Endometrium (tissue), 2 donors: ENCODE measurements at regions not wholly inside any gene's neighbourhood (a gene's known extent, or its start where the extent isn't known, plus 50 kb on each side); places are given as distances from the start of the nearest gene placed in this dataset.

Source experiments
- FAIRE-seq: peaks from 2 replicates; lab custom pipeline; 2012; peaks lifted over from hg19 to GRCh38; lab: Jason Lieb, UNC
- donor health status: control.
- donor health status: control.

DNA sequence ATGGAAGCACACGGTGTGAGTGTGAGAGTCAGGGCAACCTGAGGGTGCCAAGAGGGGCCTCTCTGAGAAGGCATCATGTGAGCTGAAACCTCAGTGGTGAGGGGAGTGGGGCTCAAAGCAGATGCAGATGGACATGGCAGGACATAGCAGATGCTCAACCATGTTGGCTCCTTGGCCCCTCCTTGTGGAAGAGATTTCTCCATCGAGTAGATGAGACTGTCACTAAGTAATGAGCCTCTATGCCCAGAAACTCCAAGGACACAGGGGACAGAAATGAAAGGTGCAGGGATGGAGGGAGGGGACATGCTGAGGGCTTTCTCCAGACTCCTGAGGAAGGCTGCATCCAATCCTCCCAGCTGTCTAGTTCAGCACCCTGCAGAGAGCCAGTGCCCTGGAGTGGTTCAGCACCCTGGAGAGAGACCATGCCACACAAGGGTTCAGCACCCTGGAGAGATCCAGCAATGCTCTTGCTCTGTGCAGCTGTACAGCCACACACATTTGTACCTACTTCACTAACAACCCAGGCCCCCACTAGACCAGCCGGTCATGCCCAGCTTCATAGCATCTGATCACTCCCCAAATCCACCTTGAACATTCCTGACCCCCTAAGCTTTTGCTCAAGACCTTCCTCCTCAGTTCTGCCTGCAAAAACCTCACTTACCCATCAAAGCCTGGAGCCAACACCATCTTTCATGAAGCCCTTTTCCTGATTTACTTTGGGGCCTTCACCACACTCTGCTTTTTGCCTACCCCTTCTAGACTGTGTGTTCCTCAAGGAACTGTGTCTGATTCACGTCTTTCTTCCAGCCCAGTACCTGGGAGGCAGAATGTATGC is 252.0 kb downstream of the CTTN start:
- FAIRE-seq, result no peak

DNA sequence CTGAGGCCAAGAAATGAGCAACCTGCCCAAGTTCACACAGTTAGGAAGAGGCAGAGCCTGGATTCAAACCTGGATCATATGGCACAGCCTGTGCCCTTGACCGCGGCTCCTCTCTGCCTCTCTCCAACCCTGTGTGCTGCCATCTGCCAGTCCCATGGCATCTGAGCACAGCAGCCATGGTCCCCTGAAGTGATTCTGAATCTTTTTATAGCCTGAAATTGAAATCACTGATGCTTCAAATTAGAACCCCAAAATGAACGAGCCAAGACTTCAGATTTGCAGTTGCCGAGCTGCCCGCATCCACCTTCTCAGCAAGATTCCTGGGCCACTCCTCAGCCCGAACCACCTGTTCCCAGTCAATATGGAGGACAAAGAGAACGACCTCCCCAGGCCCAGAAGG is 252.7 kb downstream of the CTTN start:
- no peak for FAIRE-seq

DNA sequence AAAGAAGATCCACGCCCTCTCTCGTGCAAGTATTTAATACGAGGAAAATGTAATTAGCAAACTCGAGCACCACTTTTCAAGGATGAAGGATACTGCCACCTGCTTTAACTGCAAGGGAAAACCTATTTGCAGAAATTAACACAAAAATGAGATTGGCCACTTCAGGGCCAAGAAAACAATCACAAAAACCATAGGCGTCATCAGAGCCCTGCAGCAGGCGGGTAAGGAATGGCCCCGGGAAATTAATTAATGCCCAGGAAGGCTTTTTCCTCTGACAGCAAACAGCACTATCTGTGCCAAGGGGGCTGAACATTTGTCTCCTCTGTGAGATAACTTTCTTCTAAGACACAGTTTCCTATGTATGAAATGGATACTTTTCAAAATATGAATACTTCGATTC is 255.7 kb downstream of the CTTN start:
- no peak for FAIRE-seq

DNA sequence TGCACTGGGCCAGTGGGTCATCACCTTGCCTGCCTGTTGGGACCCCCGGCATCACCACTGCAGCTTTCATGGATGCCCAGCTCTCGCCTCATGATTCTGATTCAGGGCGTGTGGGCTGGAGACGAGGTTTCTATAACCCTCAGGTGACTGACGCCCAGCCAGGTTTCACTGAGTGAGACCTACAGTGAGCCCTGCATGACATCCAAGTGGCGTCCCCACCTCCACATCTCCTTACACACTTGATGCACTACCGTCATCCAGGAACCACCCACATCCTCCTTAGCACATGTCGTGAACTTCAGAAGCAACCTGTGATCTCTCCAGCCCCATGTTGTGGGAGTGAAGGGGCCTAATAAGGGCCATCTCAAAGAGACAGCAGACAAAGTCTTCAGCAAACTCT is 257.5 kb downstream of the CTTN start:
- FAIRE-seq, result no peak

DNA sequence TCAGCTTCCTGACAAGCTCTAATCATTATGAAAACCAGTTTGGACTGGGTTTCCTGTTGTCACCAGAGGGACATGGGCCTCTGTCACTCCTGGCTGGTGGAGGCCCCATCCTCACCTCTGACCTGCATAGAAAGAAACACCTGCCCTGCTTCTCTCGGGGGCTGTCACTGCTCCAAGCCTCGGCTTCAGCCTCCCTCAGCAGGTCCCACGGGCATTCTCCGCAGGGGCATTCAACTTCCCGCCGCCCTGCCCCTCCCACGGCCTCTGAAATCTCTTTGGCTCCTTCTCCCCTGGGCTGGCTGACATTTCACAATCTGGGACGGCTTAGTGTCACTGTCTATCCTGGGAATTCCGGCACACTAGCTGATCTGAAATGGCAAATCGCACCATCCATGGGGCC is 257.9 kb downstream of the CTTN start:
- FAIRE-seq, result no peak

DNA sequence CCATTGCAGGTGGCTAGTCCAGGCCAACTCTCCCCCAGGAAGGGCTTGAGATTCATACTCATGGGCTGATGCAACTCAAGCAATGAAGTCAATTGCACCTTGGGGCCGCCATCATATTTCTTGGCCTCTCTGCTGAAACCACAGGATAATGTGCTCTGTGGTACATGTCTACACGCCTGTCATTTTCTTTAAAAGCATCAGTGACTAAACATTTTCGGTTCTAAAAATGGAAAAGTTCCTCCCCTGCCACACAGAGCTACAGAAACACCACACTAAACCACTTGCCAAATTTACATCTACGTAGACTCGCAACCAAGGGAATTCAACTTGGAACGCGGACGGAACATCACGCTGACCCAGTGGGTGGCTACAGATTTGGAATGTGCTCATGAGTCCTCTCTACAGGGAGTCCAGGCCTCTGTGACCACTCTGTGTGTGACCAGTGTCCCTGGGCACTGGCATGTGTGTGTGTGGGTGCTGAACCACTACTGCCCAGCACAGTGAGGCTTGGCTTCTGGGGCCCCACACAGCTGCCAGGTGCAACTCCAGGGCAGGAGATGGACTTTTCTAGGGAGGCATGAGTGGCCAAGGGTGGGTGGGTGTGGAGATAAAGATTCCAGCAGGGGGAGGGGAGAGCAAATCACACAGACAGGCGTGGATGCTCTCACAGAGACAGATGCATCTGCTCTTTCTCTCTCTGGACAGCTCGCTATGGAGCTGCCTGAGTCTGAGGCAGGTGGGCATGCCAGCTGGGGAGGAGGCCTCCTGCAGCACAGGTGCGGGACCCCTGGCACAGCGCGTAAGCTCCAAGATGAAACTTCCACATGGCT is 261.9 kb downstream of the CTTN start:
- FAIRE-seq, result no peak

DNA sequence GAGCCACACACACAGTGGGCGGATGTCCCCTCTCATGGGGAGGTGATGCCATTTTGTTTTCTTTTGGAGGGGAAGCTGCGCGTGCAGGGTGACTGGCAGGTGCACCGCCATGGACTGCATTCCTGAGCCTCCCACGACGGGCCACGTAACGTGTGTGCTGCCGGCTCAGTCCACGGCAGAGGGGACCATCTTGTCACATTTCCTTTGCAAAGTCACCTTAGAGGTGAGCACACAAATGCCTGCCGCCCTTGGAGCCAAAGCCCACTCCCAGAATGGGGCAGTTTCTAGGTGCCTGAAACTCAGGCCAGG is 262.5 kb downstream of the CTTN start:
- FAIRE-seq, result no peak

DNA sequence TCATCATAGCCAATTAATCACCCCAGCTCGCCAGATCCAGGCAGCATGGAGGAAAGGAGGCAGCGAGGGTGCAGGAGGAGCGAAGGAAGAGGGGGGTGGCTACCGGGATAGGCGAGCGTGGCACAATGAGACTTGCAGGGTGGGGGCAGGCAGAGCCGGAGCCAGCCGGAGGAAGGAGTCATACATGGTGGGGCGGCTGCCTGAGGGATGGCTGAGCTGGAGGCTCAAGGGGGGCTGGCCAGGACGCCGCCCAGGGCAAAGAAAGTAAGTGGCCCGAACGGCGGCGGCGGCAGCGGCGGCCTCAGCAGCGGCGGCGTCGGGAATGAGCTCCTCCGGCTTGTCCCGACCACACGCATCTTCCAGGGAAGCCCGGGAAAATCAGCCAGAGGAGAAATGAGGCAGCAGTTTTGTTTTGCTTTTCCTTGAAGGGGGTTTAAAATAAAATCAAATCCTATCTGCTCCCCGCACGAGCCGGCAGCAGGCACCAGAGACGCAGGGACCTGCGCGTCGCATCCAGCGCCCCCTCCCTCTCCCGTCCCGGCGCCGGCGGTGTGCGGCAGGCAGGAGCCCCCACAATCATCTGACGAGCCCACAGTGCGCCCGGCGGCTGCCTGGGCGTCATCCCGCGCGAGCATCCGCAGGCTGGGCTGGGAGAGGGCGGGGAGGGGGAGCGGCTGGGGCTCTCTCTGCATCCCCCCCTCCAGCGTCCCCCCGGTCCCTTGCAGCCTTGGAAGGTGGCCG is 263.6 kb downstream of the CTTN start:
- no peak for FAIRE-seq

DNA sequence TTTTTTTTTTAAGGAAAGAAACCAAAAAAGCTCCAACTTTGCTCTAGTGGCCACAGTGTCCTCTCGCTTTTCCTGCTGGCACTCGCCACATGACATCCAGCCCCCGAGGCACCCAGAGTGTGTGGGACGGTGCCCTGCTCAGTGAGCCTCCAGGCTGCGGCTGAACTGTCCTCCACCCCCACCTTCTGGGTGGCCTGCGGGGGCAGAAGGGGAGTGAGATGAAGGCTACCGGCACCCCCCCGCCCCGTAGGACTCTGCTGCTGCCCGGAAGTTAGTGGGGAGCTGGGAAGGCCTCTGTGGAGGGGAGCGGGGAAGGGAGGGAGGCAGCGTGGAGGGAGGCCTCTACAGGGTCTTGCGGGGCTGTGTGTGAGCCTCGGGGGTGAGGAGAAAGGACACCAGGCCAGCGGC is 264.4 kb downstream of the CTTN start:
- no peak for FAIRE-seq

DNA sequence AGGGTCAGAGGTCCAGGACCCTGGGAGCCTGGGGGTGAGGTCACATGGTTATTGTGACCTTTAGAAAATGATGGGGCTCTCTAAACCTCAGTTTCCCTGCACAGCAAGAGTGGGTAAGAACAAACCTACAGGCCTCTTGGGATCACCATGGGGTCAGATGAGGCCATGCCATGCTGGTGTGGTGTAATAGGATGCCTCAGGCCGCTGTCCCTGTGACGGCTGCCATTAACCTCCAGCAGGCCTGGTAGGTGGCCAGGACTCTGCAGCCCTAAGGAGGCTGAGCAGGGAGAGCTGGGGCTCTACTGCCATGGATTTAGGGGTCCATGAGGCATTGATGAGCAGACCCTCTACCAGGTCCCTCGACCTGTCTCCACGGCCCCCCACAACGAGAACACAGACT is 265.5 kb downstream of the CTTN start:
- no peak for FAIRE-seq

DNA sequence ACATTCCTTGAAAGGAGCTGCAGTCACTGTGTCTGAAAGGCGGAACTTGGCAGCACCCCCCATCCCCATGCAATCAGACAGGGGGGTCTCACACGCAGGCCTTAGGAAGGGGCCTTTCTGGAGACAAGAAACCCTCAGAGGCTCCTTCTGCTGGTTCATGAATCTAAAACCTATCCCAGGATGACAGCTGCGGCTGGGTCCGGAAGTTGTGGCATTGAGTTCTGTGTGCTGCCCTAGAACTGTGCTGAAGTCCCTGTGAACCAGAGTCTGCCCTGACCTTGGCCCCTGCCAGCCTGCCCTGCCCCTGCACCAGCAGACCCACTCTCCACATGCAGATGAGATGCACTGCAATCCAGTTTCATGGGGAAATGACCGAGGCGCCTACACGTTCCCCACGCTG is 268.0 kb downstream of the CTTN start:
- no peak for FAIRE-seq

DNA sequence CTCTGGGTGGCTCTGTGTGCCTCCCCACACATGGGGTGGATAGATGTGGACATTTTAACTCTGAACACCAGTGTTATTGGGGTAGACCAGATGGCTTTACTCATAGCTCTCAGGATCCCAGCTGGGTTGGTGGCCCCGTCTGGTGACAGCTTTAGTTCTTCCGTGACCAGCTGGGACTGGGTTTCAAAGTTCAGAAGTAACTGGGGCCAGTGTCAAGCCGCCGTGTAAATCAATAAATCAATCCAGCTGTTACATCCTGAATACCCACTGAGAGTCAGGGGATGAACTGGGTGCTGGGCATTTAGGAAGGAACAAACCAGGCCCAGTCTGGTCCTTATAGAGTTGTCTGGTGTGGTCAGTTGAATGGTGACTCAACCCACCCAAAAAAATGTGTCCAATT is 269.4 kb downstream of the CTTN start:
- no peak for FAIRE-seq

DNA sequence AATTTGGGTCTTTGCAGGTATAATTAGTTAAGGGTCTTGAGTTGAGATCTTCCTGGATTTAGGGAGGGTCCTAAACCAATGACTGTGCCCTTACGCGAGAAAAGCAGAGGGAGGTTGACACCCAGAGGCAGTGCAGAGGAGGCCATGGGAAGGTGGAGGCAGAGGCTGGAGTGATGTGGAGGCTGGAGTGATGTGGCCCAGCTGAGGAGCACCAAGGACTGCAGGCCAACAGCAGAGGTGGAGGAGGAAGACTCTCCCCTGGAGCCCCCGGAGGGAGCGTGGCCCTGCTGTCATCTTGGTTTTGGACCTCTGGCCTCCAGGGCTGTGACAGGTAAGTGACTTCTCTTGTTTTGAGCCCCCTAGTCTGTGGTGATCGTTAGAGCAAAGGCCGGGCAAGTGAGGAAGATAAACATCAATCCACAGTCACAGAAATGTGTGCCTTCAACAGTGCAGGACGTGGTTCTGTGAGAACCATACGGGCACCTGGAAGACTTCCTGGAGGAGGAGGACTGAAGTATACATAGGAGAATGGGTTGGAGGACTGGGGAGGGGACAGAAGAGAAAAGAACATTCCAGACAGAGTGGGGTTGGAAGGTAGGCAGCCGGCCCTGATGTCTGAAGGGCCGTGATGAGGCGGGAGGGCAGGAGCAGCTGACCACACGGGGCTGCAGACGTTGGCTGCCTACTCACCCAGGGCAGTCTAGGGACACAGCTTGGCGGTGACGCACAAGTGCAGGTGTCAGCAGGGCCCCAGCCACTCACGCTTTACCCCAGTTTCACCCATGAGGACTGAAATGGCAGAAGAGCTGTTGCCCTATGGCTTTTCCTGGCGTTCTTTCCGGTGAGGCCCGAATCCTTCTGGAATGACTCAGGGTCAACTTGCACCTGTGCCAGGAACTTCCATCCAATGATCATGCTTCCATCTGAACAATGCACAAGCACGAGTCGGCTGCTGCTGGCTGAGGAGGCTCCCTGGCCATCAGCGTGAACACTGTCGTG is 270.2 kb downstream of the CTTN start:
- FAIRE-seq, result no peak

DNA sequence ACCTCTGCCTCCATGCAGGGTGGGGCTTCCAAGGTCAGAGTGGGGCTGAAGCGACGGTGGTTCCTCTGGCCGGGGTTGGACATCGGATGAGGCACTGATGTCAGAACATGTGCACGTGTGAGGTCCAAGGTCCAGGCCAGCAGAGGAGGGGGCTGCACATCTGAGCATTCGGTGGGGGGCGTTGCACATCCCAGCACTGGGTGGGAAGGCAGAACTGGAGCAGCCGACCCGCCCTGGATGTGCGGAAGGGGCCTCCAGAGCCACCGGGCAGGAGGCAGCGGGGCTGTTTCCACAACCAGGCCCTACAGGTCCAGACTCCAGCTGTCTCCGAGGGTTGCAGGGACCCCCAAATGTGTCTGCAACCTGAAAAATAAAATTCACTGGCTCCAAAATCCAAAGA is 271.0 kb downstream of the CTTN start:
- no peak for FAIRE-seq

DNA sequence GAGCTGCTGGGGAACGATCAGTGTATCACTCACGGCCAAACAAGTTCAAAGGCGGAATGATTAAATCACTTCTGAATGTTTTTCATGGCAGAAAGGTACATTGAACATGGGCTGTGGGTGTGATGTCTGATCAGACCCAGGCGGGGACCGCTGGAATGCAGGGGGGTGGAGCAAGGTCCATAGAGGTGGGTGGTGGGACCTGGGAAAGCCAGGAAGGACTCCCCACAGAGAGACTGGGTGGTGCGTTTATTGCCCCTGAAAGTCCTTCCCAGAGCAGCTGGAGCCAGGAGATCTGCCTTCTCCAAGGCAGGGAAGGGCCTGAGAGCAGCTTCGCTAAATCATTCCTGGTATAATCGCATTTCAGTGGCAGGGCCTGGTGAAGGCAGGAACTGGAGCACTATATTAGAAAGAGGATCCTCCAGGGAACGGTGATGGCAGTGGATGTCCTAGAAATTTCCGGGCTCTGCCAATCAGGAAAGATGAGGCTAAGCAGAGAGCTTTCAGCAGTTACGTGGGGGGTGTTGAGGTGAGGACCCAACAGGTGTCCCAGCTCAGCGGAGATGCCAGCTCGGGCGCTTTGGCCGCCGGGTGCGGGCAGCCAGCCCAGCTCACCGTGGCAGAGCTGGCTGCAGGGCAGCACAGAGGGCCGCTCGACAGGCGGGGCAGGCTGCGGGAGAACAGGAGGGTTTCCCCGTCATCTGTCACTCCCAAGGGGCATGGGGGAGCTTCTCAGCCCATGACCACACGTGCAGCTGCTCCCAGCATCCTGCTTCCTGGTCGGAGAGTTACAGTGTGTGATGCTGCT is 271.7 kb downstream of the CTTN start:
- FAIRE-seq, result no peak

DNA sequence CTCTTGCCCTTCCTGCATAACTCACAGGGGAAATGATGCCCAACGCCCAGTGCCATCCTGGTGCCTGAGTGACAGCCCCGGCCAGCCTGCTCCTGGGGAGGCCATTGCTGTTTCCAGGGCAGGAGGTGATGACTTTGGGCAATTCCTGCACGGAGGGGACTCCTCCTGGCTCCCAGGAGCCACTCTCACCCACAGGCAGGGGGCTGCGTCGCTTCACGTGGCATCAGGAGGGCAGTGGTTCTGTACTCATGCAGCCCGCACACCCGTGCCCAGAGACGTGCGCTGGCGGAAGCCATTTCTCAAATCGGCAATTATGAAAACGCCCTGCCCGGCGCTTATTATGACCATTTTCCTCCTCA is 272.3 kb downstream of the CTTN start:
- FAIRE-seq, result no peak

DNA sequence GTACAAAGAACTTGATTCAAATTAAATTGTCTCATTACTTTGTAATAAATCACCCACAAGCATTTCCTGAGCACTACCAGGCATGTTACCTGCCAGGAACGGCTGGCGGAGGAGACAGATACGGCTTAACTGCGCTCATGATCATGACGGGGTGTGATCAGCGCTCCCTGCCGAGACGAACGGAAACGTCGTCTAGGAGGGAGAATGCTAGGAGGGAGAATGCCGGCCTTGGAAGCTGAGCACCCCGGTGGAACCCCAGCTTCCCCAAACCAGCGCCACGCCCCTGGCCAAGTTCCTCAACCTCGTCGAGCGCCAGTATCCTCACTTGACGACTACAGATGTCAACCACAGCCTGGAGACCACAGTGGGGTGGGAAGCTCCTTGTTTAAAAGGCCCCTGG is 272.8 kb downstream of the CTTN start:
- FAIRE-seq, result no peak

DNA sequence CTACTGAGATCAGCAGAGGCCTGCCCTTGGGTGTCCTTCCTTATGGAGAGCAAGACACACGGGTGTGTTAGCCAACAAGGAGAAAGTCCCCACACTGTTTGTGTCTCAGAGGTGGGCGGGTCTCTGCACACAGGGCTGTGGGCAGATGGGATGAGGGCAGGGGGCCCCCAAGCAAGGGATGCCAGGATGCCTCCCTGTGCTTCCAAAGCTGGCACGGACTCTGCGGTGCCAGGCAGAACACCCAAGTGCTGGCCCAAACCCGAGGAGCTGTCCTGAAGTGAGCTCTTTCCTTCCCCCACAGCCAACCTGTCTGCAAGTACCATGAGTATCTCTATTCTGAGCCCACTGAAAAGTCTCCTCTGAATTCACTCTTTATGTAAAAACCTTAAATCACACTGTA is 273.3 kb downstream of the CTTN start:
- FAIRE-seq, result no peak

DNA sequence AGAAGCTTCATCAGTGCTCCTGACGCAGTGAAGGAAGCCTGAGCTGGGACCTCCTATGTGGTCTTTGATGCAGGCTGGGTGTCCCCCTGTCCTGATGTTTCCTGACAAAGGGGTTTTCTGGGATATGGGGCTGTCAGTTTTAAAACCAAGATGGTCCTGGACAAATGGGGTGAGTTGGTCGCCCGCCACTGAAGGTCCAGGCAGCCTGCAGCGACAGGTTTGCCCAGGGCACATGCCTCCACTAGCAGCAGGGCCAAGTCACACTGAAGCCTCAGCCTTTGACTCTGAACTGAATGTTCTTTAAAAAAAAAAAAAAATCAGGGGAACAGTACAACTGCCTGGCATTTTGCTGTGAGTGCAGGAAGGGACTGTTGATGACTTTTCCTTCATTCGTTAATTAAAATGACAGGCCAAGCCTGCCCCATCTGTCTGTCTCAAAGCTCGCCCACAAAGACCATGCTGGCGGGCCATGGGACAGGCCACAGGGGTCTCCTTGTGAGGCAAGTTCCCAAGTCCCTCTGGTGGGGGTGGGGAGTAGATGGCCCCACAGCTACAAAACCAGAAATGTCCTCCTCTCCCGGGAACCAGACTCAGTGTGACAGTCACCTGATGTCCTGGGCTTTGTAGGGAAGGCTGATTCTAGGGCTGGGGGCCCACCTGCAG is 274.8 kb downstream of the CTTN start:
- FAIRE-seq, result no peak

DNA sequence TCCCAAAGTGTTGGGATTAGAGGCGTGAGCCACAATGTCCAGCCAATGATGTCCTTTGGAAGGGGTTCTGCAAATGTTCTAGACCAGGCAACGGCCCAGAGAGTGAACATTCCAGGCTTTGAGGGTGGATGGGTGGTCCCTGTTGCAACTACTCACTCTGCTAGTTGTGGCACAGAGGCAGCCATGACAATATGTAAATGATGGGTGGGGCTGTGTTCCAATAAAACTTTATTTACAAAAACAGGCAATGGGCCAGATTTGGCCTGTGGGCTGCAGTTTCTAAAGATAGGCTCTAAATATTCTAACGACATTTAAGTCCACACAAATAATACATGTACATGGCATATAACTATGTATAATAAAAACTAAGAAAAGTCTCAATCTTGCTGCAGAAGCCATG is 276.3 kb downstream of the CTTN start:
- no peak for FAIRE-seq
